HCT116 (cell line): ENCODE measurements at regions not wholly inside any gene's neighbourhood (a gene's known extent, or its start where the extent isn't known, plus 50 kb on each side); places are given as distances from the start of the nearest gene placed in this dataset.

Source experiments
- CTCF ChIP-seq, 3 experiments: fragments of 200-600 bp in 1 of 3; sonication (generic) in 1 of 3; IDR thresholded peaks in 2 of 3; conservative IDR thresholded peaks in 1 of 3; 2 replicates each; pipeline ENCODE4 v1.5.1; 2012 to 2017; ENCODE audit warnings: low read depth in 2 of 3, low read length in 2 of 3, antibody characterized with exemption in 1 of 3, borderline replicate concordance in 1 of 3, control low read depth in 1 of 3, mild to moderate bottlenecking in 1 of 3, mixed read lengths in 1 of 3, mixed run types in 1 of 3, moderate library complexity in 1 of 3; ENCODE audit not compliant: insufficient read depth in 1 of 3
- JUND ChIP-seq: IDR thresholded peaks from 2 replicates; pipeline ENCODE4 v1.6.1; 2012
- POLR2AphosphoS5 ChIP-seq: IDR thresholded peaks from 2 replicates; pipeline ENCODE4 v1.6.1; 2011; ENCODE audit warnings: mild to moderate bottlenecking, low read depth, low read length, moderate library complexity
- TF ChIP-seq, protein P1 (sequence below): IDR thresholded peaks from 2 replicates; pipeline ENCODE4 v1.6.1; 2012

DNA sequence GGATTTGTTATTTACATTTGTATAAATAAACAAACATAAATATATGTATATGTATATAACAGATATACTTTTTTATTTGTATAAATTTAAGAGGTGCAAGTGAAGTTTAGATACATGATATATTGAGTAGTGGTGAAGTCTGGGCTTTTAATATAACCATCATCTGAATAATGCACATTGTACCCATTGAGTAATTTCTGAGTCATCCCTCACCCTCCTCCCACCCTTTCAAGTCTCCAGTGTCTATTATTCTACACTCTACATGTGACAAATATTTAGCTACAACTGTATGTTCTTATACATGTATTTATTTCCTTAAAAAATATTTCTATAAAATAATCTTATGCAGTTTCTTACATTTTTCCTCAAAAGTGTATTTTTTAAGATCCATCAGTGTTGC, 358.7 kb upstream of the TFPI start:
- TF ChIP-seq JUND (no peak), POLR2AphosphoS5 (no peak), CTCF (IDR thresholded peaks at IDR 0.05 in 2 of 3, conservative IDR thresholded peaks at IDR 0.05 in 1 of 3; ENCODE audit: borderline replicate concordance in 1 of 3, insufficient read depth in 1 of 3, low read depth in 2 of 3, low read length in 2 of 3) (no peak)
- TF ChIP-seq, protein P1, sequence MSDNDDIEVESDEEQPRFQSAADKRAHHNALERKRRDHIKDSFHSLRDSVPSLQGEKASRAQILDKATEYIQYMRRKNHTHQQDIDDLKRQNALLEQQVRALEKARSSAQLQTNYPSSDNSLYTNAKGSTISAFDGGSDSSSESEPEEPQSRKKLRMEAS = no peak
